Activated CD8-positive, alpha-beta memory T cell treated with anti-CD3 and anti-CD28 coated beads for 36 hours (primary cell): ENCODE measurements at regions not wholly inside any gene's neighbourhood (a gene's known extent, or its start where the extent isn't known, plus 50 kb on each side); places are given as distances from the start of the nearest gene placed in this dataset.
"Not testable (repeated sequence)": the region's sequence is repeated elsewhere in the genome, so short reads cannot be mapped to it uniquely, and the experiment has no call there.

ENCODE experiments used
- CTCF ChIA-PET: fragments of 350-600 bp; sonication (Branson Sonifier 250); formaldehyde crosslinking; loops from one replicate; lab custom pipeline; 2021; ENCODE audit warnings: antibody characterized with exemption; lab: Charles Lee
- POLR2A ChIA-PET: fragments of 350-600 bp; sonication (Branson Sonifier 250); formaldehyde crosslinking; loops from one replicate; lab custom pipeline; 2021; ENCODE audit warnings: antibody characterized with exemption; lab: Charles Lee

DNA sequence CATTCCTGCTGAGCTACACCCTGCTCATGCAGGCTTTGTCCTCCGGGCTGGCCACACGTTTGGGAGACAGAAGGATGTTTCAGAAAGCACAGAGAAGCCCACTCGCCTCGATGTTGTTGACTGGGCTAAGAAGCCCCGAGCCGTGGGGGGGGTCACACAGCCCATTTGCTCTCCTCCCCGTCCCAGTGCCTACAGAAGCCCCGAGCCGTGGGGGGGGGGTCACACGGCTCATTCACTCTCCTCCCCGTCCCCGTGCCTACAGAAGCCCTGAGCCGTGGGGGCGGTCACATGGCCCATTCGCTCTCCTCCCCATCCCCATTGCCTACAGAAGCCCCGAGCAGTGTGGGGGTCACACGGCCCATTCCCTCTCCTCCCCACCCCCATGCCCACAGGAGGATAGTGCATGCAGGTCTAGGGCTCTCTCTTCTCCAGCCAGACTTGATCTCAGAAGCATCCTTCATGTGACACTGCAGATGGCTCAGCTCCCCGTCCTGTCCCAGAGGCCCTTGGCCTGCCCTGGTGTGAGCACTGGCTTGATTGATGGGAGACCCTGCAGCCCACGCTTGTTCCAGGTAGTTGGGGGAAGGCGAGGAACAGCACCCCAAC, 72.9 kb downstream of the NPIPB11 start:
- CTCF ChIA-PET, POLR2A ChIA-PET: not testable (repeated sequence)

DNA sequence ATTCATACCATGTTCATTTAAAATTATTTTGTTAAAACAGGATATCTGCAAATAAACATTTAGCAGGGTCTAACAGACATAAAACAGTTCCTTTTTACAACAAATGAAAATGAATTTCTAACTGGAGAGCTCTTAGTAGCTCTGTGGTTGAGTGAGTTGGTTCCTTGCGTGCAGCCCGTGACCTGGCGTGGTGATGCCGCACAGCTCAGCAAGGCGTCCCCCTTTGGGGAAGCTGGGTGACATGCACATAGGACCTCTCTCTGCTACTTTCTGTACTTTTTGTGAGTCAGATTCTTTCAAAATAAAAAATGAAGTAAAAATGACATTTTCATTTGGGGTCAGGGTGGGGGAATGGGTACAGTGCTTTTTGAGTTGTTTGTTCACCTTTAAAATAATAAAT, 75.9 kb downstream of the NPIPB11 start:
- POLR2A ChIA-PET, CTCF ChIA-PET: not testable (repeated sequence)

DNA sequence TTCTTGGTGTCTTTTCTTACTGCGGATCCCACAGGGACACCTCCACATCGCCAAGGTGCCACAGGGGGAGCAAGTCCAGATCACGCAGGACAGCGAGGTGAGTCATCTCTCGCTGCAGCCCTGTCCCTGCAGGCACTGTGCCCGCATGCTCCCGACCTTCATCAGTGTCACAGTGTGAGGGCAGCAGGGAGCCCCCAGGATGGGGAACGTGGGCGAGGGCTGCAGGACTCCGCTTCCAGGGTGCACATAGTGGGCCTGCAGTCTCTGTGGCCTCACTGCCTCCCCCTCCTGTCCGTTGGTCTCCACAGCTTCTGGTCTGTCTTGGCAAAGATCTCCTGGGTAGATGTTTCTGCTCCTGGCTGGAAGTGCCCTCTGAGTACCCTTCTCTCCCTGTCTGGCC, 78.0 kb downstream of the NPIPB11 start:
- CTCF ChIA-PET, POLR2A ChIA-PET: not testable (repeated sequence)

DNA sequence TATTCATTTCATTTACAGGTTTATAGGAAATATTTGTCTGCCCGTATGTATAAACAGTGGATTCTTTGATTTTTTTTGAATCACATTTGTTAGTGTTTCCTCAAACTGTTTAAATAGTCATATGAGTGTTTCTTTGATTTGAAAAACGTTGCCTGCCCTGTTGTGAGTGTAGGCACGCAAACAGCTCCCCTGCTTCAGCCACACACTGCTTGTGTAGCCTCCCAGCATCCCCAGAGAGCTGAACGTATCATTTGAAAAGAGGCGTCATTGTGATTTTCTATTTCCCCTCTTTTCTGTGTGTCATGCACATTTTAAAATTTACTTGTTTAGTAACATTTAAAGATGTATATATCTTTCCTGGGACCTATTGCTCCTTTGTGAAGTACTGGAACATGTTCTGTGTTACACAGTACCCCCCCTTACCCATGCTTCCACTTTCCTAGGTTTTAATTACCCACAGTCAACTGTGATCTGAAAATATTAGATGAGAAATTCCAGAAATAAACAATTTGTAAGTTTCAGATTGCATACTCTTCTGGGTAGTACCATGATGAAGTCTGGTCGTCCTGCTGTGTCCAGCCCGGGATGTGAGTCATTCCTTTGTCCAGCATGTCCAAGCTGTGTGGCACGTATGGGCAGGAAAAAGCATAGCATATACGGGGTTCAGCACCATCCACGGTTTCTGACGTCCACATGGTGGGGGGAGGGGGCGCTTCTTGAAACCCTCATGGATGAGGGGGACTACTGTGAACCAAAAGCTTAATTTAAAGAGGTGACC, 78.7 kb downstream of the NPIPB11 start:
- POLR2A ChIA-PET, CTCF ChIA-PET: not testable (repeated sequence)

DNA sequence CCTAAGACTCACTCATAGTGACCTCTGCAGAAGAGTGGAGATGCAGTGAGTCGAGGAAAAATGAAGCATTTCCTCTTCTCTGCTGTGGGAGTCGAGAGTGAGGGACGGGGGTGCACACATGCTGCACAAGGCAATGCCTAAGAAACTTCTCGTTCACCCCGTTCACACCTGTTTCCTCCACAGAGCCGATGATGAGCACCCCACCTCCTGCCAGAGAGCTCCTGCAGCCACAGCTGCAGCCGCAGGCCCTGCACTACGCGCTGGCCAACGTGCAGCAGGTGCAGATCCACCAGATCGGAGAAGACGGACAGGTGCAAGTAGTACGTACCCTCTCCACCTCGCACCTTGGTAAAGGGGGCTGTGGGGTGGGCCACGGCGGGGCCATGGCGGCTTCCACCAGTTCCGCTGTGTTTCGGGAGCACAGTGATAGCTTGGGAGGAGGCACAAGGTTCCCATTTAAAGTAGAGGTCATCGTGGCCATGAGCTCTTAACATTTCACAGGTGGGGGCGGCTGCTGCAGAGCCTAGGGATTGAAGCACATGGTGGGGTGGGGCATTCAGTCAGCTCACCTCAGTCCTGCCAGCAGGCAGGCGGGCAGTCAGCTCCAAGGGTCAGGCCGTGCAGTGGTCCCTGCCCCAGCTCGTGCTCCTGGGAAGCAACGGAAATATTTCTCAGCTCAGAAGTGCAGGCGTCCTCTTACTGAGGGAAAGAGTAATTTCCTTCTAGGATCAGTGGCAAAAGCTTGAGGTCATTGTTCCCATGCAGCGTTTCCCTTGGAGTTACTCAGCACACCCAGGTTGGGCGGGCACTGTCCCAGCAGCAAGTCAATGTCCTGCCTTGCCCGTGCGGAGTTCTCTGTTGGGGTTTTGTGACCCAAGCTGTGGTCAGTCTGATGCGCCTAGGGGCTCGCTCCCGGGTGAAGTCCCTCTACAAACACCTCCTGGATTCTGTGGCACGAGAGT, 80.1 kb downstream of the NPIPB11 start:
- POLR2A ChIA-PET, CTCF ChIA-PET: not testable (repeated sequence)

DNA sequence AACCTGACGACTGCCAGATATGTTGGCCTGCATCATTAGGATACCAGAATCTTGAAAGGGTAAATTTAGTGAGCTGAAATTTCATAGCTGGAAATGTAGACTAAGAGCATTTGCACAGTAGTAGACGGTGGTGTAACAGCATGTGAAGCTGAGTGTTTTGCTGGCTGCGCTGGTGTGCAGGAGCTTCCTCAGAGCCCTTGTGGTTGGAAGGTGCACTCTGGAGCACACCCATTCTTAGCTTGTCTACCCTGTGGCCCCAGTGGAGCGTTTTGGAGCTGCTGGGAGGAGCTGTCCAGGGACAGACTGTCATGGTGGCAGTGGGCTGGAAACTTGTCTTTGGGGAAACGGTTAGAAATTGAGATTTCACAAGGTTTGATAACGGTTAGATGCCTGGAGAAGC, 82.8 kb downstream of the NPIPB11 start:
- POLR2A ChIA-PET, CTCF ChIA-PET: not testable (repeated sequence)

DNA sequence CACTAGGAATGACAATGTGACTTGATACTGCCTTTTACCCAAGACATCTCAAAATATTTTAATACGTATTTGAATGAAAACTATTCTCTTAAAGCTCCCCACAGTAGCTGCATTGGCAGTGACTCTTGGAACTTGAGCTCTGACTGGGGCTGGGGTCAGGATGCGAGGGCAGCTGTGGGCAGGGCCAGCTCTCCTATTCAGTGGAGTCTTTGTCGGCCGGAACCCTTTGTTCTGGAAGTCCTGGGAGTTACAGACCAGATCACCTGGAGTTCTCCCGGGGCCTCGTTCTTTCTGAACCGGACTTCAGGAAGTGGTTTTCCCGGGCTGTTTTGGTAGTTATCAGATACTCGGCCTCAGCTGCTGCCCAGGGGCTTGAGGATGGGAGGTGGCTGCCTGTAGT, 84.9 kb downstream of the NPIPB11 start:
- ChIA-PET CTCF (no interaction called here), POLR2A (no interaction called here)

DNA sequence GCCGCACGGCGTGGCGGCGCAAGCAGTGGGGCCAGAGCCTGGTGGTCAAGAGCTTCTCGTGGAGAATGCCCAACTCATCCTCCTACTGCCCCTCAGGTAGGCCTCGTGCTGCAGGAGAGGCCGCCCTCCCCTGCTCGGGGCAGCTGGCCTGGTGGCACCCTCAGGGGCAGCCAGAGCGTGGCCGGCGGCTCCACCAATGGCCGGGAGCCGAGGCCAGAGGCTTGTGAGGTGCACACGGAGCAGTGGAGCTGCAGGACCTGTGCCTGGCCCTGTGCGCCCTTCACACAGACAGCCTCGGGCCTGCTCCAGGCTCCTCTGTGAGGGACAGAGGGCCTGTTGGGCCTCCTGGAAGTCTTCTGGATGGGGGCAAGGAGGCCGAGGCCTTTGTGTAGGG, 85.5 kb downstream of the NPIPB11 start:
- CTCF ChIA-PET = no interaction called here
- POLR2A ChIA-PET = no interaction called here

DNA sequence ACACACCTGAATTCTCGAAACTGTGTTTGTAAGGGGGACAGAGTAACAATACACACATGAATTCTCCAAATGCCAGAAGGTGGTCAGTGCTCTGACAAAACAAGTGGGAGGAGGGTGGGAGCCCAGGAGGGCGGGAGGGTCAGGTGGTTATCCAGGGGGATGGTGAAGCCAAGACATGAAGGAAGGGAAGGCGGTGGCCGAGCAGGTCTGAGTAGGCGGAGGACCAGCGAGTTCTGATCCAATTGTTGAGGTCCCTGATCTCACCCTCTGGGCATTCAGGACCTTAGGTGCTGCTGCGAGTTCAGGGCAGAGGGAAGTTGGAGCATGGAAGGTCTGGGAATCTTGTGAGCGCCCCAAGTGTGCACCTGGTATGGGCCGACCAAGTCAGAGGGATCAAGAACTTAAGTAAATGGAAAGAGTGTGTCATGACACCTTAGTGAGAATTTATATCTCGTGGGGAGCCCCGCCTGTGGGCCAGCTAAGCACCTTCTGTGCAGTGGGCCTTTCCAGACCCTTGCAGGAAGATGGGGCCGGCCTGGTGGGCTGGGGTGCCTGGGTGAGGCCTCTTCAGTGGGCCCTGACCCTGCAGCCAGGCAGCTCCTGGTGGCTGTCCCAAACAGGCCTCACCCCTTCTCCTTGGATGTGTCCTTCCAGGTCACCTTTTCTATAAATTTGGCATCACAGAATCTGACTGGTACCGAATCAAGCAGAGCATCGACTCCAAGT, 86.1 kb downstream of the NPIPB11 start:
- ChIA-PET POLR2A (no interaction called here), CTCF (no interaction called here)

DNA sequence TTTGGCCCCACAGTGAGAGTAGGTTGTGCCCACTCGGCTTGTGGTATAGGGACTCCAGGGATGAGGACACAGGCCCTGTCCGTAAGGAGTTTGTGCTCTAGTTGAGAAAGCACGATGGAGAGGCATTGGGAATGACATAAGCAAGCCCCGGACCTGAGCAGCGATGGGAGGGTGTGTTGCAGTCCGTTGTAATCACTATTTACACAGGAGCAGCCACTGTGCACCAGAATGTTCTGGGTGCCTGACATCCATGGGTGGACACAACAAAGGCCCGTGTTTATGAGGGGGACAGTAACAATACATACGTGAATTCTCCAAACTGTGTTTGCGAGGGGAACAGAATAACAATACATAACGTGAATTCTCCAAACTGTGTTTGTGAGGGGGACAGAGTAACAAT, 86.8 kb downstream of the NPIPB11 start:
- CTCF ChIA-PET = no interaction called here
- POLR2A ChIA-PET = no interaction called here

DNA sequence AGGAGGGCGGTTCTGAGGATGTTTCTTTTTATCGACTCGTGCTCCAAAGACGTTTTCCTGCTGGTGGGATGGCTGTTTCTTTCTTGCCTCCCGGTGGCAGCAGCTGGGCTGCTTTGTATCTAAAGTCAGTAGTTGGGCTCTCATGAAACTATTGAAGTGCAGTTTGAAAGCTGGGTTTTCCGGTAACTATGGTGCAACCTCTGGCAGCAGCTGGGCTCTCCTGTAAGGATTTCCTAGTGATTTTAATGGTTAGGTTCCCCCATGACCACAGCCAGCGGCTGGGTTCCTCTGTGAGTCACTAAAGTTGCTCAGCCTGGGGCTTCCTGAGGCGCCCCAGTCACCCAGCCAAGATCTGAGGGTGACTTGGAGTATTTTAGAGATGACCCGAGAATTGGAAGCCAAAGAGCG, 87.9 kb downstream of the NPIPB11 start:
- CTCF ChIA-PET, POLR2A ChIA-PET: not testable (repeated sequence)

DNA sequence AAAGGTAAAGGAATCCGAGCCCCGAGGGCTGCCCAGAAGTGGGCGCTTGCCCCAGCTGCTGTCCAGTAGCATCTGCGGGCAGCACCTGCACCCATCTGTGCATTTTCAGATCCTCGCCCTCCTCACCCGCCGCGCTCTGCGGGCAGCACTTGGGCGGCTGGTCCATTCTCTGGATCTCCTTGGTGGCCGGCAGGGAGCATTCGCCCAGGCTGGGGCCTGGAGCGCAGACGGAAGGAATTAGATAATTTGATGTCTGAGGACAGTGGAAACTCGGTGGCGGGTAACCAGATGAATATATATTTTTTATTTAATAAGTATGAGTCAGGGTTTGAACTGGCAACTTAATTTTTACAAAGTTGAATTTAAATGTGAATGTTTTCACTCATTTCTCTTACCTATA, 88.5 kb downstream of the NPIPB11 start:
- CTCF ChIA-PET = no interaction called here
- POLR2A ChIA-PET = no interaction called here

DNA sequence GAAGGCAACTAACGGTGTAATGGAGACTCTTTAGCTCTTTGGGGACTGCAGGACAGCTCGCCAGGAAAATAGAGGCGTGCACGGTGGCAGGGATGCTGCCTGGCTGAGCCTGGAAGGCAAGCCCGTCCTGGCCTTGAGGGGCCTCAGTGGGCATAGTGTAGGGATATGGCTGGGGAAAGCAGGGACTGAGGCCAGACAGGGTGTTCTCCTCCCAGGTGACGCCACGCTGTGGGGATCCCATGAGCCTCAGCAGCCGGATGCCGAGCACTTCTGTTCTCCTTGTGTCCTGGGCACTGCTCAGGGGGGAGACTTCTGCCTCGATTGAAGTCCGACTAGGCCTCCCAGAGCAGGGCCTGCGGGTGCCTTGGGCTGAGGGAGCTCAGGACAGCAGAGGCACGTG, 89.2 kb downstream of the NPIPB11 start:
- ChIA-PET CTCF (no interaction called here), POLR2A (no interaction called here)

DNA sequence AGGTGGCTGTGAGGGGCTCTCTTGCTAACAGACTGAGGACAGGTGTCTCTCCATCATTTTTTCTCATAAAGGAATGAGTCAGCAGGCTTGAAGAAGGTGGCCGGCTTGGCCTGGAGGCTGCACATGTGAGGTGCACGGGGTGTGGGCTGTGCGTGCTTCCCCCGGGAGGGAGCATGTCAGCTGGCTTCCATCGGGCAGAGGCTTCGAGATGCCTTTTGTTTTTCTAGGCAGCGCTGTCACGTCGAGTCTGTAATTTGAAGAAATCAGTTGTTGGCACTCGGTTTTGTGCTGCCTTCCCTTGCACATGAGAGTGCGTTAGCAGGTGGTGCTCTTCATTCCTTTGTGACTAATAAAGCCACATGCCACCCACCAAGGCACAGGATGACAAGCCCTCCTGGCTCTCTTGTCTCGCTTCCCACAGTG, 89.7 kb downstream of the NPIPB11 start:
- POLR2A ChIA-PET = no interaction called here
- CTCF ChIA-PET = no interaction called here

DNA sequence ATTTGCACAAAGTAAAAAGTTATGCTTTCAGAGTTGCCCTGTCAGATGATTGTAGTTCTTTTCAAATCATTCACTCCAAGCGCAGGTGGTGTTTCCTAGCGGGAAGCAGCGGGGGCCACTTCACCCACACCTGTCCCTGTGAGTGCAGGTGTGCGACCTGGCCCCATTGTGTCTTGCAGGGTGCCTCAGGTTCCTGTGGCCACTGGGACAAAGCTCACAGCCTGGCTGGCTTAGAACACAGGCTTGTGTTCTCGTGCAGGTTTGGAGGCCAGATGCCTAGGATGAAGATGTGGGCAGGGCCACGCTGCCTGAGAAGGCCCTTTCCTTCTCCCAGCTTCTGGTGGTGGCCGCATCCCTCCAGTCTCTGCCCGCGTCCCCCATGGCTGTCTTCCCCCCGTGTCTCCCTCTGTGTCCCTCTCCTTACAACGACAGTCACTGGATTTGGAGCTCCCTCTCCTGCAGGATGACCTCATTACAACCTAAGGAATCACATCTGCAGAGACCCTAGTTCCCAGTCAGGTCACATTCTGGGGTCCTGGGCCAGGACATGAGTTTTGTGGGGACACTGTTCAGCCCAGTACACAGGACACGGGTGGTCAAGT, 90.5 kb downstream of the NPIPB11 start:
- ChIA-PET CTCF (no interaction called here), POLR2A (no interaction called here)

DNA sequence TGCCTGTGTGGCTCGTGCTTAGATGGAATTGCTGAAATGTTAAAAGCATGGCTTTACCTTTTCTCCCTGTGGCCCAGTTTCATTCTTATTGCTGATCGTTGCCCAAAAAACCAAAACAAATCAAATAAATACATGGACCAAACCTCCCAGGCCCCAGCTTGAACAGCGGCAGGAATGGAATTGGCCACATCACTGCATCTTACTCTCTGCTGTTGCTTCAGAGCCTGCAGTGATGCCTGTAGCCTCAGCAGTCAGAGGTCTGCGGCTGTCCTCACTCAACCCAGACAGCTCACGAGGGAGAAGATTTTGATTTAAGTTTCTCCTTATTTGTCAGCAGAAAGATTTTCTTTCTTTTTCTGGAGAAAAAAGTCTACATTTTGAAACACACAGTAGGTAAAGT, 91.5 kb downstream of the NPIPB11 start:
- ChIA-PET CTCF (no interaction called here), POLR2A (no interaction called here)

DNA sequence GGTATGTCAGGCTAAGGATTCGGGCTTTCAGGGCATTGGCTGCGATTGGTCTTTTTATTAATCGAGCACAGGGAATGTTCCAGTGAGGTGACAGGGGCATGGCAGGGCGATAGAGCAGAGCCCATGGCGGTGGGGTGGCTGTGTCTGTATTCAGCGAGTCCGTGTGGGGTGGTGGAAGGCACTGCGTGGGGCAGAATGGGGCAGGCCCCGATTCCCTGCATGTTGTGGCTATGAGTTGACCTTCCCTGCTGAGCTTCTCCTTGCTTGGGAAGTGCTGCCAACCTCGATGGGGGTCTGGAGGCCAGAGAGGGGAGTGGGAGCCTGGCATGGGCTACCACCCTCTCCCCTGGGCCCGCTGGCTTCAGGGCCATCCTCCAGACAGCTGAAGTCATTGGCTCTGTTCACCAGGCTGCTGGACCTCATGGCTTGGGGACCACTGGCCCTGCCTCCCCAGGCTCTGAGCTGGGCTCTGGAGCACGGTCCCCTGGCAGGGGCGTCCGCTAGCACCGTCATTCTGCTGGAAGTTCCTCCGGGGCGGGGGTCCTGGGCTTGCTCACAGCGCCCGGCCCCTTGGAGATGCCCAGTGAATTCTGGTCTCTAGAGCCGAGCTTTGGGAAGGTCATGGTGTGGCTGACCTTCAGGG, 92.1 kb downstream of the NPIPB11 start:
- ChIA-PET CTCF (no interaction called here), POLR2A (no interaction called here)

DNA sequence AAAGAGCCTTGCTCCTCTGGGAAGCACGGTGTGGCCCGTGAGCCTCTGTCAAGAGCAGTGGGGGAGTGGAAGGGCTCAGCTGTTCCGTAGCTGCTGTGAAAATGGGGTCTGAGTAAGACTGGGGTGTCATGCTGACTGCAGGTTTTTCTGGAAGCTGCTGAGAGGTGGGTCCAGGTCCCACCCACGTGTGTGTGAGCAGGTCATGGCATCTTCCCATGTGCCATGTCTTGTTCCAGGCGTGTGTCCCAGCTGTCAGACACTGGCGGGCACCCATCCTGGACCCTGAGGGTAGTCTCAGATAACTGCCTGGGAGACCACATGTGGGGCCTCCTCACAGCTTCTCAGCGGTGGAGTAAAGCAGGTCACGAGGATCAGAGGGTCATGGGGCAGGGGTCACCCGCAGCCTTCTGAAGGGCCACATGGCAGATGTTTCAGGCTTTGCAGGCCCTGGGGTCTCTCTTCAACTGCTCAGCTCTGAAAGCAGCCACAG, 92.9 kb downstream of the NPIPB11 start:
- ChIA-PET CTCF (no interaction called here), POLR2A (no interaction called here)
